AG04450 (cell line): ENCODE measurements at regions not wholly inside any gene's neighbourhood (a gene's known extent, or its start where the extent isn't known, plus 50 kb on each side); places are given as distances from the start of the nearest gene placed in this dataset.

Experiments
- CTCF ChIA-PET: fragments of 300-600, 350-600 bp; formaldehyde crosslinking; extraction: SDS; loops from one replicate; lab custom pipeline; 2022; ENCODE audit warnings: antibody characterized with exemption, inconsistent platforms; lab: Charles Lee
- POLR2A ChIA-PET: fragments of 350-600 bp; formaldehyde crosslinking; extraction: SDS; loops from one replicate; lab custom pipeline; 2021; ENCODE audit warnings: antibody characterized with exemption, inconsistent platforms; lab: Yijun Ruan, JAX
- DNase-seq: peaks from one replicate; pipeline ENCODE4 v3.0.0-alpha.2; 2011; ENCODE audit warnings: low read depth, low spot score
- H3K27ac ChIP-seq: one replicate; pipeline ENCODE4 v1.5.1; 2012; ENCODE audit warnings: low read depth, low read length, control low read depth
- H3K27me3 ChIP-seq: one replicate; pipeline ENCODE4 v1.6.0; 2012; ENCODE audit warnings: low read length; ENCODE audit not compliant: control insufficient read depth, insufficient read depth
- H3K4me3 ChIP-seq: 2 replicates; pipeline ENCODE4 v1.5.1; 2011; ENCODE audit warnings: mild to moderate bottlenecking, low read depth, low read length, control low read depth
- H3K9me3 ChIP-seq: 2 replicates; pipeline ENCODE4 v1.5.1; 2012; ENCODE audit warnings: low read length; ENCODE audit not compliant: control insufficient read depth, insufficient read depth
- TF ChIP-seq, protein P1 (sequence below): IDR thresholded peaks from 2 replicates; pipeline ENCODE4 v1.5.1; 2011; ENCODE audit warnings: low read depth, low read length, control low read depth, inconsistent platforms

DNA sequence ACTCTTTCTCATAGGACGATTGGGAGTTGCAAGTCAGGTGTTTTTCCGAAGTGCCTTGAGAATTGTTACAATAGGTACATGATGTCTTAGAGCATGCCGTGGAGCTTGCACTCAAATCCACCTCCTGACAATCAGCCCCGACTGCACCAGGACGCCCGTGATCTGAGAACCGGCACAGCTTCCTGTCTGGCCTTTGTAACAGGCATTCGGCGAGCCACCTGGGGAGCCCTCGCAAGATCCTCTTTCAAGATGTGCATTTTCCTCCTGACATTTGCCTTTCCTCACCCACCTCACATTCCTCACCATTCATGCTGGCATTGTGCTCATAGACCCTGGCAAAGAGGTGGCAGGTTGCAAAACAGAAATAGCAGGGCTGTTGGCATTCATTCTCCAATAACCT is 427.3 kb downstream of the GALR1 start:
- H3K9me3 ChIP-seq: peaks cover 30% of the 10 kb centered on the region
- DNase-seq: no peak
- H3K4me3 ChIP-seq: no peak overlapping the region
- no peak overlapping the region for H3K27ac ChIP-seq
- ChIA-PET CTCF (interaction anchor here (0.7 kb wide), 1 partner anchor 875 kb away, joined by 3 read pairs; no protein-coding TSS in a partner anchor), POLR2A (no interaction called here)
- TF ChIP-seq, protein P1, sequence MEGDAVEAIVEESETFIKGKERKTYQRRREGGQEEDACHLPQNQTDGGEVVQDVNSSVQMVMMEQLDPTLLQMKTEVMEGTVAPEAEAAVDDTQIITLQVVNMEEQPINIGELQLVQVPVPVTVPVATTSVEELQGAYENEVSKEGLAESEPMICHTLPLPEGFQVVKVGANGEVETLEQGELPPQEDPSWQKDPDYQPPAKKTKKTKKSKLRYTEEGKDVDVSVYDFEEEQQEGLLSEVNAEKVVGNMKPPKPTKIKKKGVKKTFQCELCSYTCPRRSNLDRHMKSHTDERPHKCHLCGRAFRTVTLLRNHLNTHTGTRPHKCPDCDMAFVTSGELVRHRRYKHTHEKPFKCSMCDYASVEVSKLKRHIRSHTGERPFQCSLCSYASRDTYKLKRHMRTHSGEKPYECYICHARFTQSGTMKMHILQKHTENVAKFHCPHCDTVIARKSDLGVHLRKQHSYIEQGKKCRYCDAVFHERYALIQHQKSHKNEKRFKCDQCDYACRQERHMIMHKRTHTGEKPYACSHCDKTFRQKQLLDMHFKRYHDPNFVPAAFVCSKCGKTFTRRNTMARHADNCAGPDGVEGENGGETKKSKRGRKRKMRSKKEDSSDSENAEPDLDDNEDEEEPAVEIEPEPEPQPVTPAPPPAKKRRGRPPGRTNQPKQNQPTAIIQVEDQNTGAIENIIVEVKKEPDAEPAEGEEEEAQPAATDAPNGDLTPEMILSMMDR: no peak
- no peaks in the 10 kb centered on the region for H3K27me3 ChIP-seq

DNA sequence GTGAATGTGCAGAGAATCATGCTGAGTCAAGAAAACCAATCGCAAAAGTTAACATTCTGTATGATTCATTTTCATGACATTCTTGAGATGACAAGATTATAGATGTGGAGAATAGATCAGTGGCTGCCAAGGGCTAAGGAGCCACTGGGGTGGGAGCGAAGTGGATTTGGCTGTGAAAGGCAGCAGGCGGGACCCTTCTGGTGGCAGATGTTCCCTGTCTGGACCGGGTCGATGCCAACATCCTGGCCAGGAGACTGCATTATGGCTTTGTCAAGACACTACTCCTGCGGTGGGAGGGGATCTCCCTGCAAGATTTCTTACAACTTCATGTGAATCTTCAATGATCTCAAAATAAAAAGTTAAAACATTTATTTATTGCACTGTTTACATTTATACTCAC is 427.9 kb downstream of the GALR1 start:
- TF ChIP-seq, protein P1: no peak
- H3K27ac ChIP-seq: no peak overlapping the region
- ChIA-PET POLR2A (no interaction called here), CTCF (no interaction called here)
- H3K27me3 ChIP-seq: no peaks in the 10 kb centered on the region
- H3K4me3 ChIP-seq: no peak overlapping the region
- H3K9me3 ChIP-seq: peaks cover 24% of the 10 kb centered on the region
- no peak for DNase-seq

DNA sequence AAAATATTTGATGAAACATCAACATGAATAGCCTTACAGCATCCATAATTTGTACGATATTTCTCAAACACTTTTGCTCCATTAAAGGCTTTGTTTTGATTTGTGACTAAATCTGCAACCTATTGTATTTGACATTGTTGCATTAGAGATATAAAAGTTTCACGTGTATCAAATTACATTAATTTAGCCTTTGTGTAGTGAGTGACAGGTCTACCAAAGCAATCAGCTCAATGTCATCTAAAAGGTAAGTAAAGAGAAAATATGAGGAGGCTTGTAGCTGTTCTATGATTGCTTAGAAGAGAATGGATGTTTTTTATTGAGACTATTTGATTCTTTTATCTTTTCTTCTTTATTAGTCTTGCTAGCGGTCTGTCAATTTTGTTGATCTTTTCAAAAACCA is 430.2 kb downstream of the GALR1 start:
- no peaks in the 10 kb centered on the region for H3K27me3 ChIP-seq
- POLR2A ChIA-PET: no interaction called here
- CTCF ChIA-PET: no interaction called here
- no peak overlapping the region for H3K27ac ChIP-seq
- no peak overlapping the region for H3K4me3 ChIP-seq
- TF ChIP-seq, protein P1: no peak
- H3K9me3 ChIP-seq: peaks cover 13% of the 10 kb centered on the region
- DNase-seq: no peak

DNA sequence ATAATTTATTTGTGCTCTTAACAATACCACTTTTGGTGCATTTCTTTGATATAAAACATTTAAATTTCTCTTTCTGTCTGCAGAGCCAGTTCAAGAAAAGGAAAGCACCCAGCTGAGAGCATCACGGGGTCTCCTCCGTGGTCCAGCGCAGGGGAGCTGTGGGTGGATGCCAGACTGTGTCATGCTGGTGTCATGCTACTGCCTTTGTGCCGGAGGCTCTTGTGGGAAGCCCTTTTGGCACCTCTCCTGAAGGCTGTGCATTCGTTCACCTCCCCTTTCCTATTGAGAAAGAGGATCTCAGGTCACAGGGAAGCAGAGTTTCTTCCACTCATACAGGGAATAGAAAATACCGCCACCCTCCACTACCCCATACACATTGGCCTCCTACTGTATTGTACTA is 450.4 kb downstream of the GALR1 start:
- Histone ChIP-seq H3K27ac (no peak overlapping the region), H3K4me3 (no peak overlapping the region), H3K27me3 (no peaks in the 10 kb centered on the region), H3K9me3 (peaks cover 13% of the 10 kb centered on the region)
- ChIA-PET CTCF (no interaction called here), POLR2A (no interaction called here)
- DNase-seq: no peak
- TF ChIP-seq, protein P1: no peak

DNA sequence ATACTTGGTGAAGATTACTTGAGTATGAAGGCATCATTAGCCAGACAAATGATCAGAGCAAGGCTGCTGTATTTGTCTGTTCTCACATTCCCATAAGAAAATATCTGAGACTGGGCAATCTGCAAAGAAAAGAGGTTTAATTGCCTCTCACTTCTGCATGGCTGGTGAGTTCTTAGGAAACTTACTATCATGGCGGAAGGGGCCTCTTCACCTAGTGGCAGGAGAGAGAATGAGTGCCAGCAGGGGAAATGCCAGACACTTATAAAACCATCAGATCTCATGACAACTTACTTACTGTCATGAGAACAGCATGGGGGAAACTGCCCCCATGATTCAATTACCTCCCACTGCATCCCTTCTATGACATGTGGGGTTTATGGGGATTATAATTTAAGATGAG is 452.3 kb downstream of the GALR1 start:
- no peaks in the 10 kb centered on the region for H3K27me3 ChIP-seq
- no peak for DNase-seq
- no peak overlapping the region for H3K4me3 ChIP-seq
- H3K27ac ChIP-seq: no peak overlapping the region
- ChIA-PET POLR2A (no interaction called here), CTCF (no interaction called here)
- H3K9me3 ChIP-seq: peaks cover 28% of the 10 kb centered on the region
- TF ChIP-seq, protein P1: no peak
